Muscle layer of duodenum (tissue), 2 donors: ENCODE measurements at regions not wholly inside any gene's neighbourhood (a gene's known extent, or its start where the extent isn't known, plus 50 kb on each side); places are given as distances from the start of the nearest gene placed in this dataset.

Source experiments
- H3K27ac ChIP-seq: one replicate; pipeline ENCODE4 v1.7.0; 2013; ENCODE audit warnings: mild to moderate bottlenecking, low read length
- H3K27me3 ChIP-seq: one replicate; pipeline ENCODE4 v1.7.0; 2013; ENCODE audit warnings: low read depth, mild to moderate bottlenecking, control low read depth, low read length
- H3K36me3 ChIP-seq, 2 donors: one replicate each; pipeline ENCODE4 v1.7.0; 2013; ENCODE audit warnings: low read length in 2 of 2, control low read depth in 1 of 2, mild to moderate bottlenecking in 1 of 2; ENCODE audit not compliant: insufficient read depth in 2 of 2, control insufficient read depth in 1 of 2
- H3K4me1 ChIP-seq, 2 donors: one replicate each; pipeline ENCODE4 v1.7.0; 2013; ENCODE audit warnings: low read length in 2 of 2, mild to moderate bottlenecking in 2 of 2, control low read depth in 1 of 2, moderate library complexity in 1 of 2; ENCODE audit not compliant: insufficient read depth in 2 of 2, control insufficient read depth in 1 of 2
- H3K4me3 ChIP-seq, 2 donors: one replicate each; pipeline ENCODE4 v1.7.0; 2013; ENCODE audit warnings: low read length in 2 of 2, low read depth in 1 of 2, mild to moderate bottlenecking in 1 of 2
- H3K9me3 ChIP-seq, 2 donors: one replicate each; pipeline ENCODE4 v1.7.0; 2013; ENCODE audit warnings: low read length in 2 of 2, control low read depth in 1 of 2, mild to moderate bottlenecking in 1 of 2; ENCODE audit not compliant: control insufficient read depth in 1 of 2
- donor health status: healthy.

GRCh38 chr10:2081501-2081900 lies 344.2 kb upstream of the ADARB2 start:
- H3K4me1 ChIP-seq: no peaks in the 10 kb centered on the region
- H3K27ac ChIP-seq: no peak overlapping the region
- no peak overlapping the region for H3K4me3 ChIP-seq
- no peaks in the 10 kb centered on the region for H3K27me3 ChIP-seq
- H3K36me3 ChIP-seq: no peaks in the 10 kb centered on the region
- H3K9me3 ChIP-seq: no peaks in the 10 kb centered on the region

DNA sequence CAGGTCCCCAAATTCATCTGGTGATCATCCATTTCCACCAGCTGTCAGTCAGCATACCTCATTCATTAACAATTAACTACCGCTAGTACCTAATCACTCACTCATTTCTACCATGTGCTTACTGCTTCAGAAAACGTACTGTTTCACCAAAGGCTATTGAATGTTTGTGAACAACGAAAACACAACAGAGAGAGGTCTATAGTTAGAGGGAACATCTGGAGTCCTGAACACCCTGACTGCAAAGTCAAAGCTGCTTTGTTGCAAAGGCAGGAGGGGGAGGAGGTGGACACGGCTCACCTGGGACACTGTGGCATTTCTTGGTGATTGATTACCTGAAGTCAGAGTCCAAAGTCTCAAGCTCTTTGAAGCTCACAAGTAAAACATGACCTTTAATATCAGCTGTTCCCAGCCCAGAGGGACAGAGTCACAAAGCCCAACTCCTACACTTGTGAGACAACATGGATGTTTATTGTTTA lies 342.3 kb upstream of the ADARB2 start:
- no peaks in the 10 kb centered on the region for H3K27me3 ChIP-seq
- H3K4me3 ChIP-seq: no peak overlapping the region
- no peaks in the 10 kb centered on the region for H3K4me1 ChIP-seq
- no peaks in the 10 kb centered on the region for H3K9me3 ChIP-seq
- H3K36me3 ChIP-seq: no peaks in the 10 kb centered on the region
- no peak overlapping the region for H3K27ac ChIP-seq

DNA sequence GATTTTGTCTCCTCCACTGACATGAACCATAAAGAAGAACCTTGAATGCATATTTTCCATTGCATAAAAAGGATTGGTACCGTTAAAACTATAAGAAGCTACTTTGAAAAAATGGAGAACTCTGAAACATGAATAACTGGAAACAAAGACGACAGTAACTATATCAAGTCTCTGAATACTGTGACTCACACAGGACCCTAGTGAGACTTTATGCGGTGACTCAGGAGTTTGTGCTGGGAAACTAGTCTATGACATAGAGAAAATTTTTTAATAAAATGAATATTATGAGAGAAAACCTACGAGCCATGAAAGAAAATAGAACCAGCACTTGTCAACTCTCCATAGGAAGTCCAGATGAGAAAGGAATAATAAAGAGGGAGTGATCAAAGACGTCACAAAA lies 339.9 kb upstream of the ADARB2 start:
- H3K4me1 ChIP-seq: no peaks in the 10 kb centered on the region
- no peak overlapping the region for H3K27ac ChIP-seq
- H3K4me3 ChIP-seq: no peak overlapping the region
- no peaks in the 10 kb centered on the region for H3K36me3 ChIP-seq
- no peaks in the 10 kb centered on the region for H3K9me3 ChIP-seq
- no peaks in the 10 kb centered on the region for H3K27me3 ChIP-seq

GRCh38 chr10:2076528-2076927 lies 339.2 kb upstream of the ADARB2 start:
- H3K27me3 ChIP-seq: no peaks in the 10 kb centered on the region
- H3K36me3 ChIP-seq: no peaks in the 10 kb centered on the region
- no peak overlapping the region for H3K4me3 ChIP-seq
- H3K27ac ChIP-seq: no peak overlapping the region
- no peaks in the 10 kb centered on the region for H3K4me1 ChIP-seq
- H3K9me3 ChIP-seq: no peaks in the 10 kb centered on the region

DNA sequence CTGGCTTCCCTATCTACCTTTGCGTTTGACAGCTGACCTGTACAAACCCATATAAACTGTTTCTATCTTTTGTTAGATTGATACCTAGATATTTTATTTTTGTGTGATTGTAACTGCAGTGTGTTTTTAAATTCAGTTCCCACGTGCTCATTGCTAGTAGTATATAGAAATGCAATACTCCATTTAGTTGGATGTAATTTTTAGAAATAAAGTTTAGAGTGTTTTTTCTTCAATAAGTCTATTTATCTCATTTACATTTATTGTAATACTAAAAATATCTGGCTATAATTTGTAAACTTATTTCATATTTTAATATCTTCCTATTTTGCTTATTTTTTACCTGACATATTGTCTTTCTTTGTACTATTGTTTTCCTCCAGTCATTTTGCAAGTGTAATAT lies 329.7 kb upstream of the ADARB2 start:
- H3K4me1 ChIP-seq: no peaks in the 10 kb centered on the region
- H3K36me3 ChIP-seq: no peaks in the 10 kb centered on the region
- H3K27ac ChIP-seq: no peak overlapping the region
- H3K9me3 ChIP-seq: no peaks in the 10 kb centered on the region
- H3K27me3 ChIP-seq: no peaks in the 10 kb centered on the region
- H3K4me3 ChIP-seq: no peak overlapping the region

GRCh38 chr10:2054728-2055127 lies 317.4 kb upstream of the ADARB2 start:
- no peaks in the 10 kb centered on the region for H3K4me1 ChIP-seq
- H3K27me3 ChIP-seq: no peaks in the 10 kb centered on the region
- no peaks in the 10 kb centered on the region for H3K9me3 ChIP-seq
- H3K27ac ChIP-seq: no peak overlapping the region
- H3K4me3 ChIP-seq: no peak overlapping the region
- no peaks in the 10 kb centered on the region for H3K36me3 ChIP-seq

GRCh38 chr10:2053805-2054204 lies 316.5 kb upstream of the ADARB2 start:
- no peaks in the 10 kb centered on the region for H3K4me1 ChIP-seq
- H3K9me3 ChIP-seq: no peaks in the 10 kb centered on the region
- H3K36me3 ChIP-seq: no peaks in the 10 kb centered on the region
- no peaks in the 10 kb centered on the region for H3K27me3 ChIP-seq
- H3K27ac ChIP-seq: no peak overlapping the region
- H3K4me3 ChIP-seq: no peak overlapping the region

DNA sequence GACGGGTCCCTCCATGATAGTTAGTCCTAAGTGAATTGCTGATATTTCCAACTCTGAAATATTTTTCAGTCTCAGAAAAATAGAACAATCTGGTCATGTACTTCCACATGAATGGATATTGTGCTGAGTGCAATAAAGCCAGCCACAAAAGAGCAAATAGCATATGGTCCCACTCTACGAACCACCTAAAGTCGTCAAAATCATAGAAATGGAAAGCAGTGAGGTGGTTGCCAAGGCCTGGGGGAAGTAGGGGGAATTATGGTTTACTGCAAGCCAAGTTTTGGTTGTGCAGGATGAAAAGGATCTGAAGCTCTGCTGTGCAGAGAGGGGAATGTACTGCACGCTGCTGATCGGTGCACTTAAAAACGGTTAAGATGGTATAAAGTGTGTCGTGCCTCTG lies 313.8 kb upstream of the ADARB2 start:
- H3K27ac ChIP-seq: no peak overlapping the region
- H3K4me3 ChIP-seq: no peak overlapping the region
- no peaks in the 10 kb centered on the region for H3K9me3 ChIP-seq
- H3K4me1 ChIP-seq: no peaks in the 10 kb centered on the region
- H3K36me3 ChIP-seq: no peaks in the 10 kb centered on the region
- H3K27me3 ChIP-seq: no peaks in the 10 kb centered on the region

DNA sequence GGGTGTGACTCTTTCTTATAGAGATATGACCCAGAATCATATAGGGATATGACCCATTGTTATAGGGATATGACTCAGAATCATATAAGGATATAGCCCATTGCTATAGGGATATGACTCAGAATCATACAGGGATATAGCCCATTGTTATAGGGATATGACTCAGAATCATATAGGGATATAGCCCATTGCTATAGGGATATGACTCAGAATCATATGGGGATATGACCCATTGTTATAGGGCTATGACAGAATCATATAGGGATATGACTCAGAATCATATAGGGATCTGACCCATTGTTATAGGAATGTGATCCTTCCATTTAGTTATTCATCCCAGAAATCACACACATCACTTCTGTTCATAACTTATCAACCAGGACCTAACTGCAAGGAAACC lies 312.2 kb upstream of the ADARB2 start:
- H3K36me3 ChIP-seq: no peaks in the 10 kb centered on the region
- no peaks in the 10 kb centered on the region for H3K27me3 ChIP-seq
- no peaks in the 10 kb centered on the region for H3K9me3 ChIP-seq
- no peaks in the 10 kb centered on the region for H3K4me1 ChIP-seq
- no peak overlapping the region for H3K27ac ChIP-seq
- no peak overlapping the region for H3K4me3 ChIP-seq

- no peaks in the 10 kb centered on the region for H3K9me3 ChIP-seq
- H3K4me1 ChIP-seq: no peaks in the 10 kb centered on the region
- no peaks in the 10 kb centered on the region for H3K36me3 ChIP-seq
- H3K4me3 ChIP-seq: no peak overlapping the region
- no peaks in the 10 kb centered on the region for H3K27me3 ChIP-seq
- no peak overlapping the region for H3K27ac ChIP-seq
Observed at GRCh38 chr10:2048337-2048973, 311.1 kb upstream of the ADARB2 start.

- H3K27me3 ChIP-seq: no peaks in the 10 kb centered on the region
- H3K36me3 ChIP-seq: no peaks in the 10 kb centered on the region
- no peak overlapping the region for H3K4me3 ChIP-seq
- H3K9me3 ChIP-seq: no peaks in the 10 kb centered on the region
- H3K4me1 ChIP-seq: no peaks in the 10 kb centered on the region
- no peak overlapping the region for H3K27ac ChIP-seq
Observed at GRCh38 chr10:2047679-2048078, 310.4 kb upstream of the ADARB2 start.

GRCh38 chr10:2043379-2043778 lies 306.1 kb upstream of the ADARB2 start:
- Histone ChIP-seq H3K4me3 (no peak overlapping the region), H3K36me3 (no peaks in the 10 kb centered on the region), H3K27me3 (no peaks in the 10 kb centered on the region), H3K9me3 (no peaks in the 10 kb centered on the region), H3K4me1 (no peaks in the 10 kb centered on the region), H3K27ac (no peak overlapping the region)
